Epithelial cell of esophagus (primary cell): ENCODE measurements at regions not wholly inside any gene's neighbourhood (a gene's known extent, or its start where the extent isn't known, plus 50 kb on each side); places are given as distances from the start of the nearest gene placed in this dataset.

Experiments used
- DNase-seq: peaks from one replicate; pipeline ENCODE4 v3.0.0; 2010; ENCODE audit warnings: low read depth
- H3K4me3 ChIP-seq: 2 replicates; pipeline ENCODE4 v1.5.1; 2011; ENCODE audit warnings: mild to moderate bottlenecking, low read length, control low read depth
- TF ChIP-seq, protein P1 (sequence below): IDR thresholded peaks from 2 replicates; pipeline ENCODE4 v1.5.1; 2011; ENCODE audit warnings: low read depth, mild to moderate bottlenecking, low read length, control low read depth, inconsistent platforms; ENCODE audit not compliant: insufficient read depth; ENCODE audit errors: missing control alignments

DNA sequence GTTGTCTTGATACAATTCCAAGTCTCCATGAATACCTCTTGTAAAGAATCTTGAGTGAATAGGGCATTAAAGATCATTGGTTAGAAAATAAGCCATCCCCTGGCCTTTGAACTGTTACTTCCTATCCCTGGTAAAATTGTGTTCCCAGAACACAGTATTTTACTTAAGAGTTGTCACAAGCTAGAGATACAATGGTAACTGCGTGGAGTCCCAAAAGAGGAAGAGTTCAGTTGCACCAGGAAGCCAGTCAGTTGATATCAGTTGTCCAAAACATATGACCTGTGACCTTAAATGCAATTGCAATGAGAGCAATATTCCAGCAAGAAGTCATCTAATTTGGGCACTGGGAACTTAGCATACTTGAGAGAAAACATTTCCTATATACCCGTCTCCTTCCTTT, 117.3 kb downstream of the NEDD1 start:
- TF ChIP-seq, protein P1, sequence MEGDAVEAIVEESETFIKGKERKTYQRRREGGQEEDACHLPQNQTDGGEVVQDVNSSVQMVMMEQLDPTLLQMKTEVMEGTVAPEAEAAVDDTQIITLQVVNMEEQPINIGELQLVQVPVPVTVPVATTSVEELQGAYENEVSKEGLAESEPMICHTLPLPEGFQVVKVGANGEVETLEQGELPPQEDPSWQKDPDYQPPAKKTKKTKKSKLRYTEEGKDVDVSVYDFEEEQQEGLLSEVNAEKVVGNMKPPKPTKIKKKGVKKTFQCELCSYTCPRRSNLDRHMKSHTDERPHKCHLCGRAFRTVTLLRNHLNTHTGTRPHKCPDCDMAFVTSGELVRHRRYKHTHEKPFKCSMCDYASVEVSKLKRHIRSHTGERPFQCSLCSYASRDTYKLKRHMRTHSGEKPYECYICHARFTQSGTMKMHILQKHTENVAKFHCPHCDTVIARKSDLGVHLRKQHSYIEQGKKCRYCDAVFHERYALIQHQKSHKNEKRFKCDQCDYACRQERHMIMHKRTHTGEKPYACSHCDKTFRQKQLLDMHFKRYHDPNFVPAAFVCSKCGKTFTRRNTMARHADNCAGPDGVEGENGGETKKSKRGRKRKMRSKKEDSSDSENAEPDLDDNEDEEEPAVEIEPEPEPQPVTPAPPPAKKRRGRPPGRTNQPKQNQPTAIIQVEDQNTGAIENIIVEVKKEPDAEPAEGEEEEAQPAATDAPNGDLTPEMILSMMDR: no peak
- DNase-seq: no peak
- no peak overlapping the region for H3K4me3 ChIP-seq

DNA sequence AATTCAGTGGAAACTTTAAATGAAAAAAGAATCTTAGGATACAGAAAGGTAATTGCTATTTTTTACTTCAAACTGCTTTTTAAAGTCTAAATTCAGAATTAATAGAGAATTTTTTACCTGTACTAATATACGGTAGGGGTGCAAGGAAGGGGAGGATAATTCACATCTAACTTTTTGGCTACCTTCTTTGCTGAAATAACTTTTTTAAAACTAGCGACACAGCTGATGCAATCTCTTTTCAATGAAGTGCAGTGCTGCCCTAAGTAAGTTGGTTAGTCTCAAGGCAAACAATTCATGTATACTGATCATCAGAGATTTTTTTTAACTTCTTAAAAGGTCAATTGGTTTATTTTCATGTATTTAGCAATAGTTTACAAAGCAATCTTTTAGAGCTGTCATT, 119.8 kb downstream of the NEDD1 start:
- TF ChIP-seq, protein P1: no peak
- DNase-seq: no peak
- H3K4me3 ChIP-seq: no peak overlapping the region

DNA sequence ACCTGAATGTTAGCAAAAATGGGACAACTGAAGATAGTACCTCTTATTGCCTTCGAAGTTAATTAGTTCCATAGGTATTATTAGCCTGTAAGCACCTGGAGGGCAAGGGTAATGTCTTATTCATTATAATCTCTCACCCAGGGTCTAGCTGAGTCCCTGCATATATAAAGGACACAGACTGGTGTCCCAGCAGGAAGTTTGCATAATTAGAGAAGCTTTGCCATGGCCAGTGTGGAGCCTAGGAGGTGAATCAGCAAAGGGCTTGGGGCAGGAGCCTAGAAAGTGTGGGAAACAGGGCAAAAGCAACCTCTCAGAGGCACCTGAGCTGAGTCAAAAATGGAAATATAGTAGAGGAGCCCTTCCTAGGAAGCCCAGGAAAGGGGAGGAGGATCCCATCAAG, 120.4 kb downstream of the NEDD1 start:
- TF ChIP-seq, protein P1: no peak
- no peak for DNase-seq

DNA sequence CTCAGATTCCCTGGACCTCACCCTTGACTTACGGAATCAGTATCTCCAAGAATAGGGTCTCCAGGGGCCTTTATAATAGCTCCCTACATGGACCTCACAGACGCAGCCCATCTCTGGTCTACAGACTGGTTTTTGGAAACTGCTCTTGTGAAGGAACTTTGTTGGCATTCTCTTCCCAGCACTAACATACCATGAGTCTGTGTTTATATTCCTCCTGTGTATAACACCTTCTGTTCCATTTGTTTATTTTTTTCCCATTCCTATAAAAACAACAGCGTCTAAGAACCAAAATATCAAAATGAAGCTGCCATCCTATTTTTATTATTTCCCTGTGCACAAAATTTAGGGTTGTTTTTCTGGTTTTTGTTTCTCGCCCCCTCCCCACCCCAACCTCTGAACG, 131.1 kb downstream of the NEDD1 start:
- TF ChIP-seq, protein P1: no peak
- H3K4me3 ChIP-seq: no peak overlapping the region
- DNase-seq: no peak

More for the DNA sequence above, 120.4 kb downstream of the NEDD1 start:
- no peak overlapping the region for H3K4me3 ChIP-seq

DNA sequence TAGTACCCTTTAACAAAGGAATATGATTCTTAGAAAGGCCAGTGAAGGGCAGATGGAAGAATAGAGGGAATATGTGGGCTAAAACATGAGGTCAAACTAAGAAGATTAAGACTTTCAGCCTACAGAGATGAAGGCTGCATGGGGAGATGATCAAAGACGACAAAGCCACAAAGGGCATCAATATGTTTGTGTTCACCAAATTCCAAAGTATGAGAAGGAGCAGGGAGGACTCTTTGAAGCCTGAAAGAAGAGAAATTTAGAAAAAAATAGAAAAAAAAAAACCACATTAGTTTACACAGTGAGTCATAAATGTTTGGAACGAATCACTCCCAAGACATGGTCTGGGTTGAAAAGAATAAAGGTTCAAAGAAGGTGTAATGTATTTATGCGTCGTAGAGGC, 131.8 kb downstream of the NEDD1 start:
- TF ChIP-seq, protein P1: no peak
- peak; percentile 4 for DNase-seq

DNA sequence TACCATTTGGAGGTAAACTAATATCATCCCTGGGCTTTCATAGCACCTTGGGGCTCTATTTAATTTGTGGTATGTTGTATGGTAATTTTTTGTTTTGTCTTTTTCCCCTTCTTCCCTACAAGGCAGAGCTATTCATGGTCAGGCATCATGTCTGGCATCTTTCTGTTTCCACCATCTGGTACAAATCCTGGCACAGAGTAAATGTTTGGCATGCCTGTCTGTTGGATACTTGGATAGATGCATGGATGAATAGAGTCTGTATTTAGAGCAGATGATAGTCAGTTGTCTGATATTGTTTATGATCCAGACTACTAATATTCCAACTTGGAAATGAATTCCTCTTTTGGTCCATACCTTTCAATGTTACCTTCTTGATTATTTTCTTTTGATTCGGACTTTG, 139.8 kb downstream of the NEDD1 start:
- no peak for DNase-seq
- no peak overlapping the region for H3K4me3 ChIP-seq
- TF ChIP-seq, protein P1: no peak

More for the DNA sequence above, 131.8 kb downstream of the NEDD1 start:
- no peak overlapping the region for H3K4me3 ChIP-seq

DNA sequence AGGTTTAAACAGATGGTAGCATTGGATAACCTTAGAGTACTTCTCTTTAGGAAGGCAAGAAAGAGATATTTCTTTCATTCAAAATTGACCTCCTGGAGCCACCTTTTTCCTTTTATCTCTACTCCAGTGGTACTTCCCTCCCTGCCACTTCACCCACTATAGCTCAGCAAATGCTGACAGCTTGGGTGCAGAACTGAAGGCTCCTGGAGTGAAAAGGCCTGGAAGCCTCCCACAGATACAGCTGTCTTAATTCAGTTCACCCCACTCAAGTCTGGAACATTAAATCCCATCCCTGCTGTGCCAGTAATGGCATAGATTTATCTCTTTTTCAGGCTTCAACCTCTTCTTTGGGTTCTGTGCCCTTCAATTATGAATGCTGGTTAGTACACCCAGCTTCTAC, 140.3 kb downstream of the NEDD1 start:
- TF ChIP-seq, protein P1: no peak
- H3K4me3 ChIP-seq: no peak overlapping the region
- no peak for DNase-seq
